MM.1S (cell line): ENCODE measurements at regions not wholly inside any gene's neighbourhood (a gene's known extent, or its start where the extent isn't known, plus 50 kb on each side); places are given as distances from the start of the nearest gene placed in this dataset.

Experiments
- DNase-seq: peaks from one replicate; pipeline ENCODE4 v3.0.0-alpha.2; 2015
- H2AFZ ChIP-seq: fragments of 300-600 bp; sonication (generic); 2 replicates; pipeline ENCODE4 v1.6.0; 2016; ENCODE audit warnings: antibody characterized with exemption, low read length
- H3F3A ChIP-seq: fragments of 300-600 bp; sonication (generic); 2 replicates; pipeline ENCODE4 v1.6.1; 2016; ENCODE audit warnings: mild to moderate bottlenecking, antibody characterized with exemption, low read length, moderate library complexity, mixed read lengths; ENCODE audit not compliant: insufficient read depth
- H3K27ac ChIP-seq: fragments of 300-600 bp; sonication (generic); 2 replicates; pipeline ENCODE4 v1.5.1; 2016; ENCODE audit warnings: mild to moderate bottlenecking, low read length
- H3K27me3 ChIP-seq: fragments of 300-600 bp; sonication (generic); replicated peaks from 2 replicates; pipeline ENCODE4 v1.6.0; 2016; ENCODE audit warnings: low read length; ENCODE audit not compliant: insufficient read depth
- H3K36me3 ChIP-seq: fragments of 300-600 bp; sonication (generic); replicated peaks from 2 replicates; pipeline ENCODE4 v1.6.1; 2016; ENCODE audit warnings: mild to moderate bottlenecking, low read length, mixed read lengths; ENCODE audit not compliant: insufficient read depth
- H3K4me1 ChIP-seq: fragments of 300-600 bp; sonication (generic); 2 replicates; pipeline ENCODE4 v1.6.1; 2016; ENCODE audit warnings: low read length, mixed read lengths
- H3K4me2 ChIP-seq: fragments of 300-600 bp; sonication (generic); 2 replicates; pipeline ENCODE4 v1.6.0; 2016; ENCODE audit warnings: low read depth, low read length
- H3K4me3 ChIP-seq: fragments of 300-600 bp; sonication (generic); 2 replicates; pipeline ENCODE4 v1.5.1; 2016; ENCODE audit warnings: low read length, mixed read lengths
- H3K79me2 ChIP-seq: fragments of 300-600 bp; sonication (generic); 2 replicates; pipeline ENCODE4 v1.6.1; 2016; ENCODE audit warnings: mixed run types, low read length, mixed read lengths
- H3K9ac ChIP-seq: fragments of 300-600 bp; sonication (generic); 2 replicates; pipeline ENCODE4 v1.6.1; 2016; ENCODE audit warnings: low read length, mixed read lengths
- H3K9me2 ChIP-seq: fragments of 300-600 bp; sonication (generic); replicated peaks from 2 replicates; pipeline ENCODE4 v1.6.1; 2016; ENCODE audit warnings: mild to moderate bottlenecking, low read length, mixed read lengths; ENCODE audit not compliant: insufficient read depth
- H3K9me3 ChIP-seq: fragments of 300-600 bp; sonication (generic); replicated peaks from 2 replicates; pipeline ENCODE4 v1.6.1; 2016; ENCODE audit warnings: mild to moderate bottlenecking, low read length, mixed read lengths; ENCODE audit not compliant: insufficient read depth
- H4K20me1 ChIP-seq: fragments of 300-600 bp; sonication (generic); 2 replicates; pipeline ENCODE4 v1.6.1; 2016; ENCODE audit warnings: mild to moderate bottlenecking, low read length, moderate library complexity, mixed read lengths; ENCODE audit not compliant: insufficient read depth
- CTCF ChIP-seq: fragments of 300-600 bp; sonication (generic); IDR thresholded peaks from 2 replicates; pipeline ENCODE4 v1.5.1; 2016; ENCODE audit warnings: antibody characterized with exemption, low read length, mixed read lengths
- EZH2 ChIP-seq: fragments of 300-600 bp; sonication (generic); optimal IDR thresholded peaks from 2 replicates; pipeline ENCODE3; 2017; ENCODE audit warnings: low read depth, mild to moderate bottlenecking, antibody characterized with exemption, low read length, mixed read lengths
- EZH2phosphoT487 ChIP-seq: fragments of 300-600 bp; sonication (generic); IDR thresholded peaks from 2 replicates; pipeline ENCODE4 v1.6.1; 2018; ENCODE audit warnings: antibody characterized with exemption, low read length

- Histone ChIP-seq H3K27me3 (no peaks in the 10 kb centered on the region), H3K27ac (no peak overlapping the region), H3K9ac (no peak overlapping the region), H3K4me1 (no peaks in the 10 kb centered on the region), H4K20me1 (no peaks in the 10 kb centered on the region), H3F3A (no peaks in the 10 kb centered on the region), H3K9me3 (no peaks in the 10 kb centered on the region), H3K4me3 (no peak overlapping the region), H2AFZ (no peak overlapping the region), H3K9me2 (no peaks in the 10 kb centered on the region), H3K79me2 (no peaks in the 10 kb centered on the region), H3K4me2 (no peak overlapping the region), H3K36me3 (no peaks in the 10 kb centered on the region)
- no peak for DNase-seq
- TF ChIP-seq EZH2phosphoT487 = no peak
- no peak for TF ChIP-seq EZH2
- no peak for TF ChIP-seq CTCF
Measured at GRCh38 chr18:55054021-55054990, 95.0 kb upstream of the CCDC68 start.

DNA sequence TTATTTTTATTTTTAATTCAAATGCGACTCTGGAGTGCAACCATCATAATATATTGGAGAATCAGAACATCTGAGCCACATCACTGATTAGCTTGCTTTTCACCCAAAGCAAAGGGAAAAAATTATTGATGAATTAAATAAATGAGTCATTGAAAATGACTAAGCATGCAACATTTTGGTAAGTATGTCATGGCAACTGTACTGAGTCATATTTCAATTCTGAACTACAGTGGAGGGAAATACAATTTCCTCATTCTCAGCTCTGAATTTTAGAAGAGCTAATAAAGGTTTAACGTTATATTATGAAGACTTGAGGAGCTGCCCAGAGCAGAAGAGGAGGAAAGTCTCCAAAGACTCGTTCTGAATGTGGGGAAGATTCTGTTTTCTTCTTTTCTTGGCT is 89.6 kb upstream of the CCDC68 start:
- Histone ChIP-seq H3K4me2 (no peak overlapping the region), H2AFZ (no peak overlapping the region)
- DNase-seq = no peak

DNA sequence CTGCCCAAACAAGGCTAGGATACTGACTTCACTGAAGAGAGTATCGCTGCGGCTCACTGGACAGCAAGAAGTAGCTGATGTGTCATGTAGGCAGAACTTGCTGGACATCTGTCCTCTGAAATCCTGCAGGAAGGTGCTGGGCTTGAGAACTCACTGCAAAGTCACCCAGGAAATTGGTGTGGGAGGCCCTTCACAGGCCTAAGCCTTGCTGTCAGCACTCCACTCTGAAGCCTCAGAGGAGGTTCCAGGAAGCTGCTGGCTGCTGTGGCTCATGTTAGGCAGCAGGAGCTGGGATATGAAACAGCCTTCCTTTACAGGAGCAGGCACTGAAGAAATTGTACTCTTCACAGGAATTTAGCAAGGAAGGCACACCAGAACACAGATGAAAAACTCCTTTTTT is 88.3 kb upstream of the CCDC68 start:
- Histone ChIP-seq H3K4me2 (no peak overlapping the region), H4K20me1 (no peaks in the 10 kb centered on the region), H3K36me3 (no peaks in the 10 kb centered on the region), H3K4me3 (no peak overlapping the region), H3K27me3 (no peaks in the 10 kb centered on the region), H3K27ac (no peak overlapping the region), H3K9me3 (no peaks in the 10 kb centered on the region), H3K4me1 (no peaks in the 10 kb centered on the region), H3F3A (no peaks in the 10 kb centered on the region), H3K79me2 (no peaks in the 10 kb centered on the region), H3K9ac (no peak overlapping the region), H2AFZ (no peak overlapping the region), H3K9me2 (no peaks in the 10 kb centered on the region)
- no peak for DNase-seq
- TF ChIP-seq CTCF = no peak

More for the DNA sequence above, 89.6 kb upstream of the CCDC68 start:
- no peaks in the 10 kb centered on the region for H3K4me1 ChIP-seq
- no peak overlapping the region for H3K4me3 ChIP-seq
- no peaks in the 10 kb centered on the region for H3K79me2 ChIP-seq
- no peaks in the 10 kb centered on the region for H3F3A ChIP-seq
- TF ChIP-seq EZH2 (no peak), CTCF (no peak), EZH2phosphoT487 (no peak)
- H4K20me1 ChIP-seq = no peaks in the 10 kb centered on the region
- no peaks in the 10 kb centered on the region for H3K9me2 ChIP-seq
- no peak overlapping the region for H3K9ac ChIP-seq
- no peaks in the 10 kb centered on the region for H3K27me3 ChIP-seq
- no peak overlapping the region for H3K27ac ChIP-seq
- H3K36me3 ChIP-seq = no peaks in the 10 kb centered on the region
- no peaks in the 10 kb centered on the region for H3K9me3 ChIP-seq
